ENCODE measurements at regions not wholly inside any gene's neighbourhood (a gene's known extent, or its start where the extent isn't known, plus 50 kb on each side); places are given as distances from the start of the nearest gene placed in this dataset.
"Not testable (repeated sequence)": the region's sequence is repeated elsewhere in the genome, so short reads cannot be mapped to it uniquely, and the experiment has no call there.

- CTCF ChIA-PET: interaction anchor here (0.8 kb wide), 1 partner anchor 119 kb away, joined by 3 read pairs; no protein-coding TSS in a partner anchor
Observed at GRCh38 chr18:35827903-35828275, 144.6 kb upstream of the RMP24 start.

GRCh38 chr18:35828591-35828990, 143.9 kb upstream of the RMP24 start:
- DNase-seq: no peak
- H3K27ac Mint-ChIP-seq: peak overlapping the region; percentile 75
- H3K27me3 Mint-ChIP-seq (ENCODE audit: low read depth): peaks cover 29% of the 10 kb centered on the region
- intact Hi-C loops (cut with micrococcal nuclease): loop anchor here (5.0 to 10.0 kb wide), 3 partner anchors 251 to 964 kb away; partner anchors contain the start of gene MAPRE2
- H3K9me3 Mint-ChIP-seq: peaks cover 25% of the 10 kb centered on the region
- H3K4me3 Mint-ChIP-seq: no peak overlapping the region
- H3K4me1 Mint-ChIP-seq (ENCODE audit: low read depth): peaks cover 15% of the 10 kb centered on the region
- H3K36me3 Mint-ChIP-seq (ENCODE audit: low read depth): no peaks in the 10 kb centered on the region
- CTCF ChIA-PET: no interaction called here

More at GRCh38 chr18:35827903-35828275, 144.6 kb upstream of the RMP24 start:
- Mint-ChIP-seq H3K27me3 (ENCODE audit: low read depth) (peaks cover 25% of the 10 kb centered on the region), H3K36me3 (ENCODE audit: low read depth) (no peaks in the 10 kb centered on the region), H3K4me3 (no peak overlapping the region), H3K4me1 (ENCODE audit: low read depth) (peaks cover 15% of the 10 kb centered on the region), H3K27ac (peak overlapping the region; percentile 75), H3K9me3 (peaks cover 20% of the 10 kb centered on the region)
- intact Hi-C loops (cut with micrococcal nuclease): loop anchor here (1.0 to 10.0 kb wide), 10 partner anchors 7 to 963 kb away; partner anchors contain the start of genes ELP2, INO80C, MAPRE2 and RMP24
- DNase-seq: no peak

GRCh38 chr18:35835366-35835765, 137.1 kb upstream of the RMP24 start:
- CTCF ChIA-PET: interaction anchor here (0.6 kb wide), 1 partner anchor 606 kb away, joined by 3 read pairs; no protein-coding TSS in a partner anchor
- Mint-ChIP-seq H3K9me3 (peaks cover 19% of the 10 kb centered on the region), H3K27ac (no peak overlapping the region)

GRCh38 chr18:35835833-35836232, 136.6 kb upstream of the RMP24 start:
- intact Hi-C loops (cut with micrococcal nuclease): loop anchor here (1.0 kb wide), 1 partner anchor 9 kb away; no protein-coding TSS in a partner anchor
- CTCF ChIA-PET: no interaction called here
- DNase-seq: no peak
- no peak overlapping the region for H3K4me3 Mint-ChIP-seq
- no peaks in the 10 kb centered on the region for H3K36me3 Mint-ChIP-seq (ENCODE audit: low read depth)
- H3K9me3 Mint-ChIP-seq: peaks cover 21% of the 10 kb centered on the region
- H3K27ac Mint-ChIP-seq: no peak overlapping the region
- H3K27me3 Mint-ChIP-seq (ENCODE audit: low read depth): peaks cover 18% of the 10 kb centered on the region
- peaks cover 12% of the 10 kb centered on the region for H3K4me1 Mint-ChIP-seq (ENCODE audit: low read depth)

More at GRCh38 chr18:35835366-35835765, 137.1 kb upstream of the RMP24 start:
- H3K4me1 Mint-ChIP-seq (ENCODE audit: low read depth): peaks cover 12% of the 10 kb centered on the region
- no peak for DNase-seq
- intact Hi-C loops (cut with micrococcal nuclease): loop anchor here (1.0 kb wide), 1 partner anchor 8 kb away; no protein-coding TSS in a partner anchor
- H3K4me3 Mint-ChIP-seq: no peak overlapping the region
- peaks cover 18% of the 10 kb centered on the region for H3K27me3 Mint-ChIP-seq (ENCODE audit: low read depth)
- H3K36me3 Mint-ChIP-seq (ENCODE audit: low read depth): no peaks in the 10 kb centered on the region

- no peak overlapping the region for H3K4me3 Mint-ChIP-seq
- H3K9me3 Mint-ChIP-seq: peaks cover 17% of the 10 kb centered on the region
- H3K36me3 Mint-ChIP-seq (ENCODE audit: low read depth): no peaks in the 10 kb centered on the region
- DNase-seq: no peak
- H3K27me3 Mint-ChIP-seq (ENCODE audit: low read depth): peaks cover 19% of the 10 kb centered on the region
- CTCF ChIA-PET: interaction anchor here (0.6 kb wide), 1 partner anchor 460 kb away, joined by 3 read pairs; the partner anchor contains the start of gene ZNF396
- H3K4me1 Mint-ChIP-seq (ENCODE audit: low read depth): peaks cover 12% of the 10 kb centered on the region
- intact Hi-C loops (cut with micrococcal nuclease): no loop called here
- no peak overlapping the region for H3K27ac Mint-ChIP-seq
Observed at GRCh38 chr18:35836932-35837331, 135.5 kb upstream of the RMP24 start.

GRCh38 chr18:35837922-35838496, 134.5 kb upstream of the RMP24 start:
- peaks cover 7% of the 10 kb centered on the region for H3K9me3 Mint-ChIP-seq
- H3K36me3 Mint-ChIP-seq (ENCODE audit: low read depth): no peaks in the 10 kb centered on the region
- intact Hi-C loops (cut with micrococcal nuclease): no loop called here
- no peak overlapping the region for H3K27ac Mint-ChIP-seq
- H3K4me1 Mint-ChIP-seq (ENCODE audit: low read depth): peaks cover 12% of the 10 kb centered on the region
- peaks cover 11% of the 10 kb centered on the region for H3K27me3 Mint-ChIP-seq (ENCODE audit: low read depth)
- DNase-seq: no peak
- CTCF ChIA-PET: interaction anchor here (0.6 kb wide), 1 partner anchor 7 kb away, joined by 3 read pairs; no protein-coding TSS in a partner anchor
- H3K4me3 Mint-ChIP-seq: no peak overlapping the region

- Mint-ChIP-seq H3K27me3 (ENCODE audit: low read depth) (peaks cover 17% of the 10 kb centered on the region), H3K4me1 (ENCODE audit: low read depth) (peaks cover 8% of the 10 kb centered on the region), H3K27ac (no peak overlapping the region), H3K4me3 (no peak overlapping the region), H3K9me3 (peaks cover 3% of the 10 kb centered on the region), H3K36me3 (ENCODE audit: low read depth) (no peaks in the 10 kb centered on the region)
- intact Hi-C loops (cut with micrococcal nuclease): no loop called here
- CTCF ChIA-PET: no interaction called here
- no peak for DNase-seq
Observed at GRCh38 chr18:35841283-35841682, 131.2 kb upstream of the RMP24 start.

GRCh38 chr18:35842536-35842935, 129.9 kb upstream of the RMP24 start:
- Mint-ChIP-seq H3K36me3 (ENCODE audit: low read depth) (no peaks in the 10 kb centered on the region), H3K27ac (no peak overlapping the region), H3K4me1 (ENCODE audit: low read depth) (no peaks in the 10 kb centered on the region), H3K9me3 (peaks cover 3% of the 10 kb centered on the region), H3K4me3 (no peak overlapping the region), H3K27me3 (ENCODE audit: low read depth) (peaks cover 17% of the 10 kb centered on the region)
- intact Hi-C loops (cut with micrococcal nuclease): no loop called here
- DNase-seq: no peak
- CTCF ChIA-PET: interaction anchor here (1.0 kb wide), 1 partner anchor 9 kb away, joined by 3 read pairs; no protein-coding TSS in a partner anchor

GRCh38 chr18:35848321-35848720, 124.2 kb upstream of the RMP24 start:
- H3K4me1 Mint-ChIP-seq (ENCODE audit: low read depth); H3K4me3 Mint-ChIP-seq; H3K36me3 Mint-ChIP-seq (ENCODE audit: low read depth); H3K9me3 Mint-ChIP-seq; DNase-seq; intact Hi-C loops (cut with micrococcal nuclease); H3K27ac Mint-ChIP-seq: not testable (repeated sequence)
- peaks cover 18% of the 10 kb centered on the region for H3K27me3 Mint-ChIP-seq (ENCODE audit: low read depth)
- CTCF ChIA-PET: interaction anchor here (0.6 kb wide), 1 partner anchor 441 kb away, joined by 3 read pairs; no protein-coding TSS in a partner anchor

- intact Hi-C loops (cut with micrococcal nuclease); CTCF ChIA-PET; H3K4me1 Mint-ChIP-seq (ENCODE audit: low read depth): not testable (repeated sequence)
Observed at GRCh38 chr18:35849241-35849640, 123.2 kb upstream of the RMP24 start.

GRCh38 chr18:35851286-35851970, 121.1 kb upstream of the RMP24 start:
- H3K4me3 Mint-ChIP-seq: no peak overlapping the region
- no peak overlapping the region for H3K27ac Mint-ChIP-seq
- intact Hi-C loops (cut with micrococcal nuclease): no loop called here
- DNase-seq: no peak
- no peaks in the 10 kb centered on the region for H3K36me3 Mint-ChIP-seq (ENCODE audit: low read depth)
- peaks cover 3% of the 10 kb centered on the region for H3K9me3 Mint-ChIP-seq
- peaks cover 7% of the 10 kb centered on the region for H3K27me3 Mint-ChIP-seq (ENCODE audit: low read depth)
- no peaks in the 10 kb centered on the region for H3K4me1 Mint-ChIP-seq (ENCODE audit: low read depth)
- CTCF ChIA-PET: no interaction called here

More at GRCh38 chr18:35849241-35849640, 123.2 kb upstream of the RMP24 start:
- peaks cover 18% of the 10 kb centered on the region for H3K27me3 Mint-ChIP-seq (ENCODE audit: low read depth)
- H3K4me3 Mint-ChIP-seq; DNase-seq; H3K27ac Mint-ChIP-seq; H3K9me3 Mint-ChIP-seq; H3K36me3 Mint-ChIP-seq (ENCODE audit: low read depth): not testable (repeated sequence)

- Mint-ChIP-seq H3K9me3 (peaks cover 3% of the 10 kb centered on the region), H3K27ac (no peak overlapping the region), H3K27me3 (ENCODE audit: low read depth) (peaks cover 7% of the 10 kb centered on the region), H3K36me3 (ENCODE audit: low read depth) (no peaks in the 10 kb centered on the region), H3K4me1 (ENCODE audit: low read depth) (no peaks in the 10 kb centered on the region), H3K4me3 (no peak overlapping the region)
- no peak for DNase-seq
- CTCF ChIA-PET: interaction anchor here (1.1 kb wide), 1 partner anchor 23 kb away, joined by 3 read pairs; no protein-coding TSS in a partner anchor
- intact Hi-C loops (cut with micrococcal nuclease): no loop called here
Observed at GRCh38 chr18:35852786-35853185, 119.7 kb upstream of the RMP24 start.
